ENCODE measurements at regions not wholly inside any gene's neighbourhood (a gene's known extent, or its start where the extent isn't known, plus 50 kb on each side); places are given as distances from the start of the nearest gene placed in this dataset.
"Not testable (repeated sequence)": the region's sequence is repeated elsewhere in the genome, so short reads cannot be mapped to it uniquely, and the experiment has no call there.

DNA sequence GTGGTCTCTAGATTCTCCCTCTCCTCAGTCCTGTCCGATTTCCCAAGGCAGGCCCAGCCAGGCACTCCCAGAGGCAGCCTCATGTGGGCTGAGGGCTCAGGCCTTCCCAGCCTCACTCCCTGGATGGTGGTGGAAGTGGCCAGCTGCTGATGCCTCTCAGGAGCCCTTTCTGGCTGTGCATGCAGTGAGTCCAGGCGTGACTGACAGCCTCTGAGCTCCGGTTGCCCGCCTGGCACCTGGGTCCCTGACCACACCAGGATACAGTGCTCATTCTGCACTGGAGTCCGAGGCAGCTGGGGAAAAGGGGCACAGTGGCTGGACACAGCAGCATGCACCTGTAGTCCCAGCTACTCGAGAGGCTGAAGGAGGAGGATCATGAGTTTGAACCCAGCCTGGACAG is 132.6 kb downstream of the CUL2 start:
- TF ChIP-seq, protein P1, sequence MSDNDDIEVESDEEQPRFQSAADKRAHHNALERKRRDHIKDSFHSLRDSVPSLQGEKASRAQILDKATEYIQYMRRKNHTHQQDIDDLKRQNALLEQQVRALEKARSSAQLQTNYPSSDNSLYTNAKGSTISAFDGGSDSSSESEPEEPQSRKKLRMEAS (IDR thresholded peaks at IDR 0.05), result no peak
- DNase-seq (ENCODE audit: low spot score), result no peak
- H3K27ac ChIP-seq (ENCODE audit: low read depth in 1 of 2, low read length in 2 of 2), result no peak overlapping the region
- 89% methylated on average over 6 of the region's 6 CpGs for WGBS
- H3K36me3 ChIP-seq (ENCODE audit: control insufficient read depth in 4 of 4, insufficient read depth in 3 of 4, low read depth in 1 of 4, low read length in 3 of 4), result no peaks in the 10 kb centered on the region
- no peaks in the 10 kb centered on the region for H3K9me3 ChIP-seq (ENCODE audit: control insufficient read depth in 4 of 4, low read length in 3 of 4)
- H3K4me3 ChIP-seq (ENCODE audit: low read depth in 1 of 3, low read length in 3 of 3), result no peak overlapping the region
- no peak overlapping the region for H3K9ac ChIP-seq (ENCODE audit: low read depth in 1 of 2, low read length in 2 of 2)
- H3K27me3 ChIP-seq (ENCODE audit: control insufficient read depth in 4 of 4, insufficient read depth in 4 of 4, low read length in 3 of 4), result no peaks in the 10 kb centered on the region
- H3K4me1 ChIP-seq (ENCODE audit: control insufficient read depth in 4 of 4, insufficient read depth in 4 of 4, low read length in 3 of 4), result peaks cover 0 to 7% (median 4%) of the 10 kb centered on the region in 4 donors

DNA sequence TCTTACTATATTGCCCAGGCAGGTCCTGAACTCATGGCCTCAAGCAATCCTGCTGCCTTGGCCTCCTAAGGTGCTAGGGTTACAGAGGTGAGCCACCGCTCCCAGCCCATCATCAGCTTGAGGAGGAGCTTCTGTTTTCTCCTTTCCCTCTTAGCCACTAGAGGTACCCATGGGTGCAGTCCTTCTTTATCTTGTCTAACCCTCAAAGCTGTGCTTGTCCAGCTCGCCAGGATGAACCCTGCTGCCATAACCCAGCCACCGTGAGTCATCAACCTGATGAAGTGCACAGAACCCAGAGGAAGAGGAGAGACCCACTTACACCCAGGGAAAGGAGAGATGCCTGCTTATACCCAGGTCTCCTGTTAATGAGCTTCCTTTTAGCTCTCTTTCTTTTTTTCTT is 133.4 kb downstream of the CUL2 start:
- no peaks in the 10 kb centered on the region for H3K9me3 ChIP-seq (ENCODE audit: control insufficient read depth in 4 of 4, low read length in 3 of 4)
- TF ChIP-seq SP1 (IDR thresholded peaks at IDR 0.05), result no peak
- TF ChIP-seq HNF4A (conservative IDR thresholded peaks at IDR 0.05), result no peak
- TF ChIP-seq, protein P1 (IDR thresholded peaks at IDR 0.05), result no peak
- H3K4me3 ChIP-seq (ENCODE audit: low read depth in 1 of 3, low read length in 3 of 3), result no peak overlapping the region
- H3K9ac ChIP-seq (ENCODE audit: low read depth in 1 of 2, low read length in 2 of 2), result no peak overlapping the region
- DNase-seq (ENCODE audit: low spot score), result no peak
- no peak overlapping the region for H3K27ac ChIP-seq (ENCODE audit: low read depth in 1 of 2, low read length in 2 of 2)
- 94% methylated on average over 3 of the region's 3 CpGs for WGBS
- H3K4me1 ChIP-seq (ENCODE audit: control insufficient read depth in 4 of 4, insufficient read depth in 4 of 4, low read length in 3 of 4), result peaks cover 0 to 7% (median 4%) of the 10 kb centered on the region in 4 donors
- no peaks in the 10 kb centered on the region for H3K27me3 ChIP-seq (ENCODE audit: control insufficient read depth in 4 of 4, insufficient read depth in 4 of 4, low read length in 3 of 4)
- H3K36me3 ChIP-seq (ENCODE audit: control insufficient read depth in 4 of 4, insufficient read depth in 3 of 4, low read depth in 1 of 4, low read length in 3 of 4), result no peaks in the 10 kb centered on the region

DNA sequence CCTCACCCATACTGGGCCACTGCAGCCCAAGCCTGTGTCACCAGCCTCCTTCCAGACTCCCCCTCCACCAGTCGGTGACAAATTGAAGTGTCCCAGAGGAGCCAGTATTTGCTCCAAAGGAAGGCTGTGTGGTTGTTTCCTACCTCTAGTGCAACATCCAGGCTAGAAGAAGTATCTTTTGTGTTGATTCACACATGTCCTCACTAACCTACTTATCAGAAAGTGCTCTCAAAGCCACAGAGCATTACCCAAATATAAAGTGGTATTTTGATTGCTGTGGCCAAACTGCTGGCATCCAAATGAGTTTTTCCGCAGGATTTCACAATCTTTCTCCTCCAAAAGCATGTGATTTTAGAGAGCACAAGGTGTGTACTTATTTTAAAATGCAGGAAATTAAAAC is 134.8 kb downstream of the CUL2 start:
- H3K27ac ChIP-seq (ENCODE audit: low read depth in 1 of 2, low read length in 2 of 2), result no peak overlapping the region
- no peak overlapping the region for H3K9ac ChIP-seq (ENCODE audit: low read depth in 1 of 2, low read length in 2 of 2)
- TF ChIP-seq, protein P2, sequence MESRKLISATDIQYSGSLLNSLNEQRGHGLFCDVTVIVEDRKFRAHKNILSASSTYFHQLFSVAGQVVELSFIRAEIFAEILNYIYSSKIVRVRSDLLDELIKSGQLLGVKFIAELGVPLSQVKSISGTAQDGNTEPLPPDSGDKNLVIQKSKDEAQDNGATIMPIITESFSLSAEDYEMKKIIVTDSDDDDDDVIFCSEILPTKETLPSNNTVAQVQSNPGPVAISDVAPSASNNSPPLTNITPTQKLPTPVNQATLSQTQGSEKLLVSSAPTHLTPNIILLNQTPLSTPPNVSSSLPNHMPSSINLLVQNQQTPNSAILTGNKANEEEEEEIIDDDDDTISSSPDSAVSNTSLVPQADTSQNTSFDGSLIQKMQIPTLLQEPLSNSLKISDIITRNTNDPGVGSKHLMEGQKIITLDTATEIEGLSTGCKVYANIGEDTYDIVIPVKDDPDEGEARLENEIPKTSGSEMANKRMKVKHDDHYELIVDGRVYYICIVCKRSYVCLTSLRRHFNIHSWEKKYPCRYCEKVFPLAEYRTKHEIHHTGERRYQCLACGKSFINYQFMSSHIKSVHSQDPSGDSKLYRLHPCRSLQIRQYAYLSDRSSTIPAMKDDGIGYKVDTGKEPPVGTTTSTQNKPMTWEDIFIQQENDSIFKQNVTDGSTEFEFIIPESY (IDR thresholded peaks at IDR 0.05), result no peak
- TF ChIP-seq RAD21 (IDR thresholded peaks at IDR 0.05), result peak in 1 of 2 donors; percentile 14
- TF ChIP-seq HNF4A (conservative IDR thresholded peaks at IDR 0.05), result peak in 1 of 2 donors; percentile 31
- no peaks in the 10 kb centered on the region for H3K27me3 ChIP-seq (ENCODE audit: control insufficient read depth in 4 of 4, insufficient read depth in 4 of 4, low read length in 3 of 4)
- DNase-seq (ENCODE audit: low spot score), result no peak
- no peaks in the 10 kb centered on the region for H3K36me3 ChIP-seq (ENCODE audit: control insufficient read depth in 4 of 4, insufficient read depth in 3 of 4, low read depth in 1 of 4, low read length in 3 of 4)
- WGBS, result 59% methylated on average over 2 of the region's 2 CpGs
- H3K4me3 ChIP-seq (ENCODE audit: low read depth in 1 of 3, low read length in 3 of 3), result no peak overlapping the region
- H3K9me3 ChIP-seq (ENCODE audit: control insufficient read depth in 4 of 4, low read length in 3 of 4), result no peaks in the 10 kb centered on the region
- peaks cover 0 to 7% (median 4%) of the 10 kb centered on the region in 4 donors for H3K4me1 ChIP-seq (ENCODE audit: control insufficient read depth in 4 of 4, insufficient read depth in 4 of 4, low read length in 3 of 4)

DNA sequence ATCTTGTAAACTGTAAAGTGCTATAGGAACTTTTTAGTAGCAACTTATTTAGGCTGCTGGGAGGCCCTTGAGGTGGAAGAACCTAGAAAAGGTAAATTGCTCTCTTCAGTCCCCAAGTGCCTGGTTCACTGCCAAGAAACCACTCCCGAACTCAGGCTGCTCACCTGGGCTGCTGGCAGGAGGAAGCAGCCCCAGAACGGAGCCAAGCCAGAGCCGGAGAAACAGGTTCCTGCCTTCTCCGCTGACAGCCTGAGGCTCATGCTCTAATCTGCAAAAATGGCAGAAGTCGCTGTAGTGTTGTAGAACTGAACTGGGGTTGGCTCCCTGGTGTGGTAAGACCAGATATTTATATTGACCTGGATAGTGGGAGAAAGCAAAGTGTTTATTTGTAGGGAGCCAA is 136.0 kb downstream of the CUL2 start:
- 73% methylated on average over 5 of the region's 5 CpGs for WGBS
- H3K36me3 ChIP-seq (ENCODE audit: control insufficient read depth in 4 of 4, insufficient read depth in 3 of 4, low read depth in 1 of 4, low read length in 3 of 4), result no peaks in the 10 kb centered on the region
- H3K27me3 ChIP-seq (ENCODE audit: control insufficient read depth in 4 of 4, insufficient read depth in 4 of 4, low read length in 3 of 4), result no peaks in the 10 kb centered on the region
- H3K9ac ChIP-seq (ENCODE audit: low read depth in 1 of 2, low read length in 2 of 2), result no peak overlapping the region
- H3K4me1 ChIP-seq (ENCODE audit: control insufficient read depth in 4 of 4, insufficient read depth in 4 of 4, low read length in 3 of 4), result peaks cover 0 to 7% (median 4%) of the 10 kb centered on the region in 4 donors
- no peak overlapping the region for H3K27ac ChIP-seq (ENCODE audit: low read depth in 1 of 2, low read length in 2 of 2)
- TF ChIP-seq TAF1 (conservative IDR thresholded peaks at IDR 0.05), result no peak
- H3K4me3 ChIP-seq (ENCODE audit: low read depth in 1 of 3, low read length in 3 of 3), result no peak overlapping the region
- no peaks in the 10 kb centered on the region for H3K9me3 ChIP-seq (ENCODE audit: control insufficient read depth in 4 of 4, low read length in 3 of 4)
- DNase-seq (ENCODE audit: low spot score), result no peak

DNA sequence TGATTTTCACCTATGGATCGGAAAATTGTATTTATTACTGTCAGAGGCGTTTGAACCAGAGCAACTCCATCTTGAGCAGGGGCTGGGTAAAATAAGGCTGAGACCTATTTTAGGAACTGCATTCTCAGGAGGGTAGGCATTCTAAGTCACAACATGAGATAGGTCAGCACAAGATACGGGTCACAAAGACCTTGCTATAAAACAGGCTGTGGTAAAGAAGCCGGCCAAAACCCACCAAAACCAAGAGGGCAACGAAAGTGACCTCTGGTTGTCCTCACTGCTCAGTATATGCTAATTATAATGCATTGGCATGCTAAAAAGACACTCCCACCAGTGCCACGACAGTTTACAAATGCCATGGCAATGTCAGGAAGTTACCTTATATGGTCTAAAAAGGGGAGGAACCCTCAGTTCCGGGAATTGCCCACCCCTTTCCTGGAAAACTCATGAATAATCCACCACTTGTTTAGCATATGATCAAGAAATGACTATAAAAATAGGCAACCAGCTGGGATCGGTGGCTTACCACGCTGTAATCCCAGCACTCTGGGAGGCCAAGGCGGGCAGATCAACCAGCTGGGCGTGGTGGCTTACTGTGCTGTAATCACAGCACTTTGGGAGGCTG is 136.3 kb upstream of the PARD3 start:
- not testable (repeated sequence) for DNase-seq (ENCODE audit: low spot score); H3K9me3 ChIP-seq (ENCODE audit: control insufficient read depth in 4 of 4, low read length in 3 of 4); H3K4me3 ChIP-seq (ENCODE audit: low read depth in 1 of 3, low read length in 3 of 3); H3K27ac ChIP-seq (ENCODE audit: low read depth in 1 of 2, low read length in 2 of 2); H3K9ac ChIP-seq (ENCODE audit: low read depth in 1 of 2, low read length in 2 of 2); H3K36me3 ChIP-seq (ENCODE audit: control insufficient read depth in 4 of 4, insufficient read depth in 3 of 4, low read depth in 1 of 4, low read length in 3 of 4); H3K4me1 ChIP-seq (ENCODE audit: control insufficient read depth in 4 of 4, insufficient read depth in 4 of 4, low read length in 3 of 4); H3K27me3 ChIP-seq (ENCODE audit: control insufficient read depth in 4 of 4, insufficient read depth in 4 of 4, low read length in 3 of 4)
- 81% methylated on average over 11 of the region's 11 CpGs for WGBS

DNA sequence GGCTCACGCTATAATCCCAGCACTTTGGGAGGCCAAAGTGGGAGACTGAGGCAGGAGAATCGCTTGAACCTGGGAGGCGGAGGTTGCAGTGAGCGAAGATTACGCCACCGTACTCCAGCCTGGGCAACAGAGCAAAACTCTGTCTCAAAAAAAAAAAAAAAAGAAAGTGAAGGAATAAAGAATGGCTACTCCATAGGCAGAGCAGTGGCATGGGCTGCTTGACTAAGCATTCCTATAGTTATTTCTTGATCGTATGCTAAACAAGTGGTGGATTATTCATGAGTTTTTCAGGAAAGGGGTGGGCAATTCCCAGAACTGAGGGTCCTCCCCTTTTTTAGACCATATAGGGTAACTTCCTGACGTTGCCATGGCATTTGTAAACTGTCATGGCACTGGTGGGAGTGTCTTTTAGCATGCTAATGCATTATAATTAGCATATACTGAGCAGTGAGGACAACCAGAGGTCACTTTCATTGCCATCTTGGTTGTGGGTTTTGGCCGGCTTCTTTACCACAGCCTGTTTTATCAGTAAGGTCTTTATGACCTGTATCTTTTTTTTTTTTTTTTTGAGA is 130.9 kb upstream of the PARD3 start:
- DNase-seq (ENCODE audit: low spot score), result not testable (repeated sequence)

More for the DNA sequence above, 130.9 kb upstream of the PARD3 start:
- not testable (repeated sequence) for H3K27me3 ChIP-seq (ENCODE audit: control insufficient read depth in 4 of 4, insufficient read depth in 4 of 4, low read length in 3 of 4); H3K9ac ChIP-seq (ENCODE audit: low read depth in 1 of 2, low read length in 2 of 2); H3K4me3 ChIP-seq (ENCODE audit: low read depth in 1 of 3, low read length in 3 of 3); H3K27ac ChIP-seq (ENCODE audit: low read depth in 1 of 2, low read length in 2 of 2); H3K4me1 ChIP-seq (ENCODE audit: control insufficient read depth in 4 of 4, insufficient read depth in 4 of 4, low read length in 3 of 4); H3K36me3 ChIP-seq (ENCODE audit: control insufficient read depth in 4 of 4, insufficient read depth in 3 of 4, low read depth in 1 of 4, low read length in 3 of 4); H3K9me3 ChIP-seq (ENCODE audit: control insufficient read depth in 4 of 4, low read length in 3 of 4)
- 91% methylated on average over 9 of the region's 9 CpGs for WGBS
